IMR-90 (cell line): ENCODE measurements at regions not wholly inside any gene's neighbourhood (a gene's known extent, or its start where the extent isn't known, plus 50 kb on each side); places are given as distances from the start of the nearest gene placed in this dataset.

Experiments used
- ATAC-seq: fragments of 200-7000 bp; cut with Tn5 transposase; 2 replicates; pipeline ENCODE4 v1.9.1; 2020; ENCODE audit warnings: low read depth, mild to moderate bottlenecking, moderate library complexity
- BruUV-seq: library from RNA; stranded (reverse); fragments of 400-500 nt; replicated peaks from 2 replicates; lab custom pipeline; 2021; lab: Mats Ljungman, UMichigan
- CTCF ChIA-PET: fragments of 300-600 bp; formaldehyde crosslinking; extraction: SDS; loops from one replicate; lab custom pipeline; 2021; ENCODE audit warnings: antibody characterized with exemption; lab: Yijun Ruan, JAX
- POLR2A ChIA-PET: fragments of 300-600 bp; sonication (Branson Sonifier 250); formaldehyde crosslinking; loops from one replicate; lab custom pipeline; 2022; ENCODE audit warnings: antibody characterized with exemption; ENCODE audit not compliant: unreplicated experiment; lab: Charles Lee
- DNase-seq: peaks from one replicate; pipeline ENCODE4 v3.0.0; 2013
- H2AFZ ChIP-seq: replicated peaks from 2 replicates; pipeline ENCODE3; 2013; ENCODE audit warnings: low read length, mild to moderate bottlenecking; ENCODE audit not compliant: poor library complexity
- H2AK5ac ChIP-seq: 2 replicates; pipeline ENCODE4 v1.6.1; 2013; ENCODE audit warnings: low read depth, low read length, inconsistent platforms
- H2AK9ac ChIP-seq: replicated peaks from 2 replicates; pipeline ENCODE3; 2013; ENCODE audit warnings: mild to moderate bottlenecking, low read depth, low read length, moderate library complexity; ENCODE audit not compliant: poor library complexity
- H2BK120ac ChIP-seq: 2 replicates; pipeline ENCODE4 v1.6.1; 2013; ENCODE audit warnings: low read depth, low read length, inconsistent platforms
- H2BK15ac ChIP-seq: 3 replicates; pipeline ENCODE4 v1.6.1; 2013; ENCODE audit warnings: low read depth, low read length, inconsistent platforms
- H2BK20ac ChIP-seq: 2 replicates; pipeline ENCODE4 v1.6.1; 2013; ENCODE audit warnings: low read depth, mild to moderate bottlenecking, inconsistent platforms, low read length, moderate library complexity
- H2BK5ac ChIP-seq: 2 replicates; pipeline ENCODE4 v1.6.1; 2013; ENCODE audit warnings: mild to moderate bottlenecking, low read depth, low read length, inconsistent platforms; ENCODE audit not compliant: poor library complexity, severe bottlenecking
- H3K14ac ChIP-seq: replicated peaks from 2 replicates; pipeline ENCODE4 v1.6.1; 2013; ENCODE audit warnings: low read depth, low read length, inconsistent platforms
- H3K18ac ChIP-seq: 2 replicates; pipeline ENCODE4 v1.6.1; 2013; ENCODE audit warnings: low read depth, low read length, control low read depth
- H3K23ac ChIP-seq: 2 replicates; pipeline ENCODE4 v1.6.1; 2013; ENCODE audit warnings: low read depth, low read length, inconsistent platforms
- H3K27ac ChIP-seq: 2 replicates; pipeline ENCODE4 v1.5.1; 2013; ENCODE audit warnings: mild to moderate bottlenecking, control low read depth, low read length; ENCODE audit not compliant: insufficient read depth
- H3K27me3 ChIP-seq: 2 replicates; pipeline ENCODE4 v1.6.1; 2013; ENCODE audit warnings: low read length; ENCODE audit not compliant: control insufficient read depth, insufficient read depth
- H3K36me3 ChIP-seq: 2 replicates; pipeline ENCODE4 v1.6.1; 2013; ENCODE audit warnings: low read length, mixed read lengths; ENCODE audit not compliant: control insufficient read depth, insufficient read depth
- H3K4ac ChIP-seq: 2 replicates; pipeline ENCODE4 v1.6.1; 2013; ENCODE audit warnings: low read depth, low read length, inconsistent platforms
- H3K4me1 ChIP-seq: 2 replicates; pipeline ENCODE4 v1.6.1; 2013; ENCODE audit warnings: low read length, mixed read lengths; ENCODE audit not compliant: control insufficient read depth, insufficient read depth
- H3K4me2 ChIP-seq: 2 replicates; pipeline ENCODE4 v1.6.1; 2013; ENCODE audit warnings: low read depth, mild to moderate bottlenecking, control low read depth, low read length, moderate library complexity
- H3K4me3 ChIP-seq: 2 replicates; pipeline ENCODE4 v1.5.1; 2013; ENCODE audit warnings: low read depth, mild to moderate bottlenecking, control low read depth, low read length, moderate library complexity; ENCODE audit not compliant: insufficient read depth
- H3K56ac ChIP-seq: 2 replicates; pipeline ENCODE4 v1.6.1; 2013; ENCODE audit warnings: low read length, inconsistent platforms; ENCODE audit not compliant: insufficient read depth; ENCODE audit errors: extremely low read depth
- H3K79me1 ChIP-seq, 2 experiments: 2 replicates each; pipeline ENCODE4 v1.6.1; 2013; ENCODE audit warnings: low read length in 2 of 2, inconsistent platforms in 1 of 2, low read depth in 1 of 2
- H3K9ac ChIP-seq: 2 replicates; pipeline ENCODE4 v1.6.1; 2013; ENCODE audit warnings: low read depth, low read length, control low read depth
- H3K9me1 ChIP-seq: 2 replicates; pipeline ENCODE4 v1.6.1; 2013; ENCODE audit warnings: low read length, inconsistent platforms; ENCODE audit not compliant: insufficient read depth
- H3K9me3 ChIP-seq: 2 replicates; pipeline ENCODE4 v1.6.1; 2013; ENCODE audit warnings: low read length; ENCODE audit not compliant: control insufficient read depth, insufficient read depth
- H4K20me1 ChIP-seq: 2 replicates; pipeline ENCODE4 v1.6.1; 2013; ENCODE audit warnings: low read length, inconsistent platforms; ENCODE audit not compliant: insufficient read depth
- H4K5ac ChIP-seq: 2 replicates; pipeline ENCODE4 v1.6.1; 2013; ENCODE audit warnings: mild to moderate bottlenecking, low read depth, low read length, control low read depth
- H4K8ac ChIP-seq, 2 experiments: 2 replicates each; pipeline ENCODE4 v1.6.1; 2013; ENCODE audit warnings: low read depth in 2 of 2, low read length in 2 of 2, control low read depth in 1 of 2, inconsistent platforms in 1 of 2
- H4K91ac ChIP-seq: 2 replicates; pipeline ENCODE4 v1.6.1; 2013; ENCODE audit warnings: low read depth, low read length, inconsistent platforms; ENCODE audit not compliant: insufficient read depth
- BHLHE40 ChIP-seq: fragments of 150-350 bp; IDR thresholded peaks from 2 replicates; pipeline ENCODE4 v1.6.1; 2016; ENCODE audit warnings: mild to moderate bottlenecking, low read depth, low read length
- CEBPB ChIP-seq: IDR thresholded peaks from 2 replicates; pipeline ENCODE4 v1.6.1; 2012; ENCODE audit warnings: low read depth, low read length, improper control_type of control experiment
- CHD1 ChIP-seq: IDR thresholded peaks from 2 replicates; pipeline ENCODE4 v1.6.1; 2012; ENCODE audit warnings: low read depth, low read length, improper control_type of control experiment
- FOS ChIP-seq: fragments of 150-350 bp; IDR thresholded peaks from 2 replicates; pipeline ENCODE4 v1.6.1; 2016; ENCODE audit warnings: low read depth, low read length
- MXI1 ChIP-seq: IDR thresholded peaks from 2 replicates; pipeline ENCODE4 v1.6.1; 2012; ENCODE audit warnings: low read depth, mild to moderate bottlenecking, low read length, moderate library complexity, borderline replicate concordance
- NFE2L2 ChIP-seq: fragments of 150-350 bp; IDR thresholded peaks from 2 replicates; pipeline ENCODE4 v1.6.1; 2016; ENCODE audit warnings: low read depth, mild to moderate bottlenecking, low read length
- POLR2A ChIP-seq: IDR thresholded peaks from 2 replicates; pipeline ENCODE4 v1.6.1; 2012; ENCODE audit warnings: mild to moderate bottlenecking, low read depth, low read length
- RCOR1 ChIP-seq: IDR thresholded peaks from 2 replicates; pipeline ENCODE4 v1.6.1; 2012; ENCODE audit warnings: mild to moderate bottlenecking, low read length, improper control_type of control experiment; ENCODE audit not compliant: insufficient replicate concordance
- RFX5 ChIP-seq: IDR thresholded peaks from 2 replicates; pipeline ENCODE4 v1.8.0; 2012; ENCODE audit warnings: low read depth, mild to moderate bottlenecking, low read length, moderate library complexity
- SMC3 ChIP-seq: fragments of 150-350 bp; IDR thresholded peaks from 2 replicates; pipeline ENCODE4 v1.6.1; 2016; ENCODE audit warnings: low read depth, mild to moderate bottlenecking, antibody characterized with exemption, low read length, moderate library complexity
- WGBS, 2 experiments: methylation state at CpG; one replicate each; pipeline versions ENCODE4 v1.1.5 to v1.1.7; 2013; ENCODE audit warnings: missing lambda C conversion rate in 2 of 2; ENCODE audit not compliant: insufficient read length in 1 of 2; ENCODE audit errors: extremely low coverage in 2 of 2; 5-methylcytosine and 5-hydroxymethylcytosine counted together
- dilution Hi-C: fragments of 300-500 bp; cut with HindIII; formaldehyde crosslinking; loops from one replicate; pipeline ENCODE4 v1.14.3; 2018; ENCODE audit warnings: low sequenced_read_pairs; ENCODE audit not compliant: unreplicated experiment
- in situ Hi-C: fragments of 300-500 bp; cut with MboI; formaldehyde crosslinking; loops from 3 replicates; pipeline ENCODE4 v1.14.3; 2019; ENCODE audit warnings: low sequenced_read_pairs, inconsistent platforms, mixed read lengths
- intact Hi-C: fragments of 100-400 bp; cut with micrococcal nuclease; formaldehyde crosslinking; loops from 2 replicates; pipeline ENCODE4 v1.10.0; 2022

- in situ Hi-C loops (no loop called here), dilution Hi-C loops (no loop called here), intact Hi-C loops (no loop called here)
- H2AFZ ChIP-seq: no peak overlapping the region
- H2BK120ac ChIP-seq: no peak overlapping the region
- no peak overlapping the region for H2AK5ac ChIP-seq
- CTCF ChIA-PET: no interaction called here
- H2BK20ac ChIP-seq: no peak overlapping the region
- no peaks in the 10 kb centered on the region for H3K79me1 ChIP-seq
- no peak overlapping the region for H3K4me2 ChIP-seq
- no peaks in the 10 kb centered on the region for H3K9me3 ChIP-seq
- no peak overlapping the region for H3K56ac ChIP-seq
- no peak overlapping the region for H4K91ac ChIP-seq
- no peak overlapping the region for H2AK9ac ChIP-seq
- H3K4ac ChIP-seq: no peak overlapping the region
- no peaks in the 10 kb centered on the region for H3K36me3 ChIP-seq
- H3K27ac ChIP-seq: no peak overlapping the region
- DNase-seq: no peak
- H3K9ac ChIP-seq: no peak overlapping the region
- H4K20me1 ChIP-seq: no peaks in the 10 kb centered on the region
- no peak overlapping the region for H3K4me3 ChIP-seq
- H2BK15ac ChIP-seq: no peak overlapping the region
- H4K8ac ChIP-seq: no peak overlapping the region
- H3K23ac ChIP-seq: no peak overlapping the region
- ATAC-seq: no peak
- H3K14ac ChIP-seq: no peak overlapping the region
- WGBS, 2 experiments: no CpG with 5 or more reads among the region's 5 CpGs
- H3K9me1 ChIP-seq: no peaks in the 10 kb centered on the region
- no peak overlapping the region for H2BK5ac ChIP-seq
- POLR2A ChIA-PET: no interaction called here
- peaks cover 6% of the 10 kb centered on the region; the same call in 1 of the 2 replicates for H3K4me1 ChIP-seq
- no peaks in the 10 kb centered on the region for H3K27me3 ChIP-seq
- no TSS peak for BruUV-seq
- H3K18ac ChIP-seq: no peak overlapping the region
- TF ChIP-seq CHD1 (no peak), RCOR1 (no peak), NFE2L2 (no peak), POLR2A (no peak), MXI1 (no peak), FOS (no peak), CEBPB (no peak), RFX5 (no peak), BHLHE40 (no peak), SMC3 (no peak)
- no peak overlapping the region for H4K5ac ChIP-seq
These were observed 1501.1 kb upstream of the PIK3C3 start for GRCh38 chr18:40453903-40454302.
